Hepatocyte (in vitro differentiated cells): ENCODE measurements at regions not wholly inside any gene's neighbourhood (a gene's known extent, or its start where the extent isn't known, plus 50 kb on each side); places are given as distances from the start of the nearest gene placed in this dataset.

Experiments
- DNase-seq: peaks from one replicate; pipeline ENCODE4 v3.0.0-alpha.2; 2016; ENCODE audit warnings: low spot score
- H2AFZ ChIP-seq: fragments of 200-600 bp; sonication (generic); 2 replicates; pipeline ENCODE4 v1.6.0; 2016; ENCODE audit warnings: antibody characterized with exemption, mild to moderate bottlenecking
- H3K27ac ChIP-seq: fragments of 200-600 bp; sonication (generic); 2 replicates; pipeline ENCODE4 v1.5.1; 2016; ENCODE audit warnings: mild to moderate bottlenecking
- H3K27me3 ChIP-seq: fragments of 200-600 bp; sonication (generic); 2 replicates; pipeline ENCODE4 v1.6.1; 2016
- H3K36me3 ChIP-seq: fragments of 200-600 bp; sonication (generic); replicated peaks from 2 replicates; pipeline ENCODE4 v1.5.1; 2016; ENCODE audit warnings: low read depth; ENCODE audit not compliant: insufficient read depth
- H3K4me1 ChIP-seq: fragments of 200-600 bp; sonication (generic); 2 replicates; pipeline ENCODE4 v1.5.1; 2016; ENCODE audit warnings: mild to moderate bottlenecking, moderate library complexity; ENCODE audit not compliant: insufficient read depth
- H3K4me2 ChIP-seq: fragments of 200-600 bp; sonication (generic); 2 replicates; pipeline ENCODE4 v1.6.0; 2016
- H3K4me3 ChIP-seq: fragments of 200-600 bp; sonication (generic); 2 replicates; pipeline ENCODE4 v1.5.1; 2016; ENCODE audit warnings: mild to moderate bottlenecking
- H3K79me2 ChIP-seq: fragments of 200-600 bp; sonication (generic); 2 replicates; pipeline ENCODE4 v1.6.0; 2017; ENCODE audit warnings: mild to moderate bottlenecking
- H3K9me2 ChIP-seq: fragments of 200-600 bp; sonication (generic); replicated peaks from 2 replicates; pipeline ENCODE4 v1.6.0; 2017; ENCODE audit warnings: mild to moderate bottlenecking; ENCODE audit not compliant: insufficient read depth
- H3K9me3 ChIP-seq: fragments of 200-600 bp; sonication (generic); 2 replicates; pipeline ENCODE4 v1.5.1; 2016; ENCODE audit warnings: low read depth, mild to moderate bottlenecking
- H4K20me1 ChIP-seq: fragments of 200-600 bp; sonication (generic); 2 replicates; pipeline ENCODE4 v1.6.0; 2016; ENCODE audit warnings: mild to moderate bottlenecking; ENCODE audit not compliant: insufficient read depth, poor library complexity, severe bottlenecking
- CTCF ChIP-seq: fragments of 200-600 bp; sonication (generic); IDR thresholded peaks from 2 replicates; pipeline ENCODE4 v1.5.1; 2016; ENCODE audit warnings: antibody characterized with exemption, mild to moderate bottlenecking; ENCODE audit not compliant: poor library complexity
- EZH2 ChIP-seq: fragments of 200-600 bp; sonication (generic); IDR thresholded peaks from 2 replicates; pipeline ENCODE4 v1.6.1; 2016; ENCODE audit warnings: antibody characterized with exemption, mild to moderate bottlenecking, borderline replicate concordance
- EZH2phosphoT487 ChIP-seq: fragments of 200-600 bp; sonication (generic); IDR thresholded peaks from one replicate; pipeline ENCODE4 v1.6.1; 2018; ENCODE audit warnings: antibody characterized with exemption, mild to moderate bottlenecking, low read depth, moderate library complexity; ENCODE audit not compliant: unreplicated experiment, severe bottlenecking
- WGBS: methylation state at CpG from one replicate; pipeline ENCODE4 v1.1.6; 2016; ENCODE audit warnings: low lambda C conversion rate; ENCODE audit errors: missing lambda C conversion rate; 5-methylcytosine and 5-hydroxymethylcytosine counted together

GRCh38 chr16:9489835-9490467 is 398.5 kb downstream of the HAPSTR1 start:
- Histone ChIP-seq H3K4me3 (no peak overlapping the region), H3K27ac (no peak overlapping the region), H3K79me2 (no peaks in the 10 kb centered on the region), H3K27me3 (no peaks in the 10 kb centered on the region), H3K36me3 (no peaks in the 10 kb centered on the region), H3K9me3 (no peaks in the 10 kb centered on the region), H4K20me1 (no peaks in the 10 kb centered on the region), H3K4me1 (no peaks in the 10 kb centered on the region), H3K4me2 (no peak overlapping the region), H2AFZ (no peak overlapping the region), H3K9me2 (no peaks in the 10 kb centered on the region)
- TF ChIP-seq EZH2phosphoT487 (no peak), CTCF (no peak), EZH2 (no peak)
- WGBS = 64% methylated on average over 10 of the region's 10 CpGs
- peak; percentile 21 for DNase-seq

- H2AFZ ChIP-seq = no peak overlapping the region
- H3K9me2 ChIP-seq = no peaks in the 10 kb centered on the region
- TF ChIP-seq EZH2phosphoT487 (no peak), CTCF (no peak), EZH2 (no peak)
- H3K36me3 ChIP-seq = no peaks in the 10 kb centered on the region
- H3K4me2 ChIP-seq = no peak overlapping the region
- H3K4me1 ChIP-seq = no peaks in the 10 kb centered on the region
- no peak for DNase-seq
- no peaks in the 10 kb centered on the region for H3K79me2 ChIP-seq
- 71% methylated on average over 3 of the region's 3 CpGs for WGBS
- H4K20me1 ChIP-seq = no peaks in the 10 kb centered on the region
- H3K4me3 ChIP-seq = no peak overlapping the region
- no peak overlapping the region for H3K27ac ChIP-seq
- no peaks in the 10 kb centered on the region for H3K27me3 ChIP-seq
- H3K9me3 ChIP-seq = no peaks in the 10 kb centered on the region
These were observed 404.4 kb downstream of the HAPSTR1 start for GRCh38 chr16:9495824-9496223.

- DNase-seq = no peak
- Histone ChIP-seq H3K27ac (no peak overlapping the region), H3K4me2 (no peak overlapping the region), H3K9me3 (no peaks in the 10 kb centered on the region), H3K36me3 (no peaks in the 10 kb centered on the region), H2AFZ (no peak overlapping the region), H3K9me2 (no peaks in the 10 kb centered on the region), H3K4me3 (no peak overlapping the region), H4K20me1 (no peaks in the 10 kb centered on the region), H3K4me1 (no peaks in the 10 kb centered on the region), H3K79me2 (no peaks in the 10 kb centered on the region), H3K27me3 (no peaks in the 10 kb centered on the region)
- WGBS = 88% methylated on average over 3 of the region's 3 CpGs
- no peak for TF ChIP-seq EZH2phosphoT487
- TF ChIP-seq EZH2 = no peak
- TF ChIP-seq CTCF = no peak
These were observed 406.3 kb downstream of the HAPSTR1 start for GRCh38 chr16:9497750-9498149.
